GM23248 (cell line): ENCODE measurements at regions not wholly inside any gene's neighbourhood (a gene's known extent, or its start where the extent isn't known, plus 50 kb on each side); places are given as distances from the start of the nearest gene placed in this dataset.
"Not testable (repeated sequence)": the region's sequence is repeated elsewhere in the genome, so short reads cannot be mapped to it uniquely, and the experiment has no call there.

Experiments
- DNase-seq: peaks from one replicate; pipeline ENCODE4 v3.0.0-alpha.2; 2015
- H2AFZ ChIP-seq: fragments of 200-600 bp; sonication (generic); 2 replicates; pipeline ENCODE4 v1.6.1; 2016; ENCODE audit warnings: antibody characterized with exemption
- H3F3A ChIP-seq: fragments of 200-600 bp; sonication (generic); 2 replicates; pipeline ENCODE4 v1.6.1; 2016; ENCODE audit warnings: mild to moderate bottlenecking, antibody characterized with exemption, mixed run types; ENCODE audit not compliant: insufficient read depth
- H3K27ac ChIP-seq: fragments of 200-600 bp; sonication (generic); 2 replicates; pipeline ENCODE4 v1.5.1; 2016; ENCODE audit warnings: mild to moderate bottlenecking
- H3K27me3 ChIP-seq: fragments of 200-600 bp; sonication (generic); replicated peaks from 2 replicates; pipeline ENCODE4 v1.6.1; 2016; ENCODE audit warnings: mild to moderate bottlenecking; ENCODE audit not compliant: insufficient read depth
- H3K36me3 ChIP-seq: fragments of 200-600 bp; sonication (generic); 2 replicates; pipeline ENCODE4 v1.6.1; 2016; ENCODE audit warnings: low read depth, mild to moderate bottlenecking
- H3K4me1 ChIP-seq: fragments of 200-600 bp; sonication (generic); 2 replicates; pipeline ENCODE4 v1.6.1; 2016; ENCODE audit warnings: mild to moderate bottlenecking; ENCODE audit not compliant: insufficient read depth
- H3K4me2 ChIP-seq: fragments of 200-600 bp; sonication (generic); one replicate; pipeline ENCODE4 v1.6.1; 2016; ENCODE audit warnings: mild to moderate bottlenecking; ENCODE audit not compliant: unreplicated experiment
- H3K4me3 ChIP-seq: fragments of 200-600 bp; sonication (generic); 2 replicates; pipeline ENCODE4 v1.5.1; 2016; ENCODE audit warnings: mild to moderate bottlenecking
- H3K79me2 ChIP-seq: fragments of 200-600 bp; sonication (generic); 2 replicates; pipeline ENCODE4 v1.6.1; 2016; ENCODE audit warnings: mild to moderate bottlenecking; ENCODE audit not compliant: insufficient read depth
- H3K9ac ChIP-seq: fragments of 200-600 bp; sonication (generic); 2 replicates; pipeline ENCODE4 v1.6.1; 2016; ENCODE audit warnings: mild to moderate bottlenecking
- H3K9me2 ChIP-seq: fragments of 200-600 bp; sonication (generic); 2 replicates; pipeline ENCODE4 v1.6.1; 2016; ENCODE audit warnings: mixed run types, mild to moderate bottlenecking, moderate library complexity; ENCODE audit not compliant: insufficient read depth
- H3K9me3 ChIP-seq: fragments of 200-600 bp; sonication (generic); one replicate; pipeline ENCODE4 v1.6.1; 2017; ENCODE audit warnings: low read depth
- H4K20me1 ChIP-seq: fragments of 200-600 bp; sonication (generic); 2 replicates; pipeline ENCODE4 v1.6.0; 2016; ENCODE audit not compliant: insufficient read depth
- EZH2 ChIP-seq: fragments of 200-600 bp; sonication (generic); IDR thresholded peaks from 2 replicates; pipeline ENCODE4 v1.6.1; 2018; ENCODE audit warnings: antibody characterized with exemption, mild to moderate bottlenecking; ENCODE audit not compliant: insufficient read depth, poor library complexity, severe bottlenecking
- EZH2phosphoT487 ChIP-seq: fragments of 200-600 bp; sonication (generic); IDR thresholded peaks from 2 replicates; pipeline ENCODE4 v1.6.1; 2018; ENCODE audit warnings: antibody characterized with exemption, moderate library complexity, mild to moderate bottlenecking, low read depth; ENCODE audit not compliant: insufficient read depth
- WGBS, 2 experiments: methylation state at CpG; one replicate each; pipeline ENCODE4 v1.1.6; 2015 to 2017; ENCODE audit warnings: low lambda C conversion rate in 2 of 2, low coverage in 1 of 2; ENCODE audit errors: missing lambda C conversion rate in 2 of 2; 5-methylcytosine and 5-hydroxymethylcytosine counted together
- in situ Hi-C: fragments of 300-500 bp; cut with MboI; formaldehyde crosslinking; loops from 2 replicates; pipeline ENCODE4 v1.15.0; 2020

DNA sequence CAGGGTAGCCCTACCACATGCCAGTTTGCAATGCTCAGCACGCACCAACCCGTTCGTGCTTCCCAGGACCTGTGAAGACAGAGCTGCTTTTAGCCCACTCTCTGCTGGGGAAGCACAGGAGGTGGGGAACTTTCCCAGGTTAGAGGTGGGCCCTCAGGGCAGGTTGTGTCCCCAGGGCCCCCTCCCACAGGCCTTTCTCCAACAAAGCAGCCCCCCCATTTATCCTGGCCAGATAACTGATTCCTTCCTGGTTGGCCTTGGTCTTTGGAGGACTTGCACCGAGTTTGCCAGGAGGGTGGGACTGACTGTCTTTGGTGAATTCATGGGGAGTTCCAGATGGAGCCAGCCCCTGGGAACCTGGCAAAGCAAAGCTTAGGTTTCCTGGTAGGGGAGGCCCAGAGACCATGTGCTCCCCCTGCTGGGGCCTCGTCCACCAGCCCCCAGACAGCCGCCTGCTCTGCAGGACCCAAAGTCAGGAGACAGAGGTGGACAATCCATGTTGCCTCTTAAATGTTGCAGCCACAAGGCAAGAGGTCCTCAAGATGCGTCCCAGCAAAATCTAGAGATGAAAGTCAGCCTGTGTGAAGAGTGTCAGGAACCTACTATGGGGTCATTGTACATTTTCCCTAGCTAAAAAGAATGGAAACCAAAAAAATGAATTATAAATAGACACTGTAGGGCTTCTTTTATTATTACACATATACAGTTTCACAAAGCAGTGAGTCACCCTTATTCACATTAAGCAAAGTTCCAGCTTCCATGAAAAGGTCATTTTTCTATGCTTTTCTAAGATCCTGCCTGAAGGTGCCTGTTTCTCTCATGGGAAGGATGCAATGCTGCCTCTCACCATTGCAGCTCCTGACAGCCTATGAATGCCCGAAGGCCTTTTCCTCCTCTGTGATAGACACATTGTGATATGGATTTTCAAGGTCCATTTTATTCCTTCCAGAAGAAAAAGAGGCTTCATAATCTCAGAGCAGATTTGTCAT lies 497.8 kb downstream of the PREX1 start:
- DNase-seq: peak; percentile 54

GRCh38 chr20:48329031-48329615 lies 498.7 kb downstream of the PREX1 start:
- DNase-seq: no peak
- Histone ChIP-seq H3K9me2 (no peaks in the 10 kb centered on the region), H2AFZ (no peak overlapping the region), H3K36me3 (no peaks in the 10 kb centered on the region), H3K27ac (no peak overlapping the region), H3K9ac (no peak overlapping the region), H3K79me2 (no peaks in the 10 kb centered on the region), H3F3A (no peaks in the 10 kb centered on the region), H3K4me3 (no peak overlapping the region), H3K27me3 (peaks cover 41% of the 10 kb centered on the region), H4K20me1 (no peaks in the 10 kb centered on the region), H3K4me1 (no peaks in the 10 kb centered on the region), H3K9me3 (no peaks in the 10 kb centered on the region), H3K4me2 (no peak overlapping the region)
- 66% methylated on average over 4 of the region's 4 CpGs for WGBS, 2 experiments
- in situ Hi-C loops: no loop called here
- no peak for TF ChIP-seq EZH2
- TF ChIP-seq EZH2phosphoT487: no peak

More for the DNA sequence above, 497.8 kb downstream of the PREX1 start:
- TF ChIP-seq EZH2phosphoT487 (no peak), EZH2 (no peak)
- H3K79me2 ChIP-seq: no peaks in the 10 kb centered on the region
- H3K27ac ChIP-seq: no peak overlapping the region
- 69% methylated on average over 8 of the region's 8 CpGs for WGBS, 2 experiments
- H3K4me1 ChIP-seq: no peaks in the 10 kb centered on the region
- peaks cover 40% of the 10 kb centered on the region for H3K27me3 ChIP-seq
- no peaks in the 10 kb centered on the region for H3K9me2 ChIP-seq
- no peaks in the 10 kb centered on the region for H3K9me3 ChIP-seq
- no peak overlapping the region for H2AFZ ChIP-seq
- no peaks in the 10 kb centered on the region for H4K20me1 ChIP-seq
- no peak overlapping the region for H3K9ac ChIP-seq
- no peaks in the 10 kb centered on the region for H3F3A ChIP-seq
- H3K4me2 ChIP-seq: no peak overlapping the region
- H3K36me3 ChIP-seq: no peaks in the 10 kb centered on the region
- H3K4me3 ChIP-seq: no peak overlapping the region
- in situ Hi-C loops: no loop called here

- H3K9me3 ChIP-seq, DNase-seq, H3F3A ChIP-seq, H2AFZ ChIP-seq, H3K27ac ChIP-seq, H3K4me2 ChIP-seq, H3K79me2 ChIP-seq, H3K36me3 ChIP-seq, H3K9ac ChIP-seq, in situ Hi-C loops, H3K4me1 ChIP-seq, H3K9me2 ChIP-seq, H3K4me3 ChIP-seq, H4K20me1 ChIP-seq: not testable (repeated sequence)
- H3K27me3 ChIP-seq: peaks cover 46% of the 10 kb centered on the region
- 76 to 80% methylated on average over 6 to 8 of the region's 8 CpGs for WGBS, 2 experiments
Observed at GRCh38 chr20:48327848-48328247, 500.0 kb downstream of the PREX1 start.

- Histone ChIP-seq H3K9me2 (no peaks in the 10 kb centered on the region), H3F3A (no peaks in the 10 kb centered on the region), H4K20me1 (no peaks in the 10 kb centered on the region), H3K27ac (no peak overlapping the region), H2AFZ (no peak overlapping the region), H3K79me2 (no peaks in the 10 kb centered on the region), H3K9me3 (no peaks in the 10 kb centered on the region), H3K4me1 (no peaks in the 10 kb centered on the region), H3K36me3 (no peaks in the 10 kb centered on the region), H3K4me2 (no peak overlapping the region), H3K27me3 (peaks cover 40% of the 10 kb centered on the region; the same call in 1 of the 2 replicates), H3K4me3 (no peak overlapping the region), H3K9ac (no peak overlapping the region)
- 18 to 23% methylated on average over 10 to 11 of the region's 11 CpGs for WGBS, 2 experiments
- in situ Hi-C loops: no loop called here
- TF ChIP-seq EZH2phosphoT487 (no peak), EZH2 (no peak)
- DNase-seq: no peak
Observed at GRCh38 chr20:48326868-48327267, 500.9 kb downstream of the PREX1 start.
